ENCODE measurements at regions not wholly inside any gene's neighbourhood (a gene's known extent, or its start where the extent isn't known, plus 50 kb on each side); places are given as distances from the start of the nearest gene placed in this dataset.

- no peak for TF ChIP-seq CTCF (IDR thresholded peaks at IDR 0.05; ENCODE audit: low read depth, low read length)
- no peak overlapping the region for H3K4me3 ChIP-seq (ENCODE audit: low read depth, low read length)
These were observed 907.6 kb downstream of the TFAP2A start for GRCh38 chr6:9507136-9507895.

GRCh38 chr6:9504191-9504590, 910.7 kb downstream of the TFAP2A start:
- no peak for TF ChIP-seq CTCF (IDR thresholded peaks at IDR 0.05; ENCODE audit: low read depth, low read length)
- no peak overlapping the region for H3K4me3 ChIP-seq (ENCODE audit: low read depth, low read length)

- no peak for TF ChIP-seq CTCF (IDR thresholded peaks at IDR 0.05; ENCODE audit: low read depth, low read length)
- no peak overlapping the region for H3K4me3 ChIP-seq (ENCODE audit: low read depth, low read length)
These were observed 911.6 kb downstream of the TFAP2A start for GRCh38 chr6:9503111-9503761.

GRCh38 chr6:9499709-9500108, 915.2 kb downstream of the TFAP2A start:
- TF ChIP-seq CTCF (IDR thresholded peaks at IDR 0.05; ENCODE audit: low read depth, low read length), result no peak
- no peak overlapping the region for H3K4me3 ChIP-seq (ENCODE audit: low read depth, low read length)

GRCh38 chr6:9496837-9497236, 918.0 kb downstream of the TFAP2A start:
- TF ChIP-seq CTCF (IDR thresholded peaks at IDR 0.05; ENCODE audit: low read depth, low read length), result no peak
- H3K4me3 ChIP-seq (ENCODE audit: low read depth, low read length), result no peak overlapping the region

- TF ChIP-seq CTCF (IDR thresholded peaks at IDR 0.05; ENCODE audit: low read depth, low read length), result no peak
- H3K4me3 ChIP-seq (ENCODE audit: low read depth, low read length), result no peak overlapping the region
These were observed 920.0 kb downstream of the TFAP2A start for GRCh38 chr6:9494864-9495263.

- H3K4me3 ChIP-seq (ENCODE audit: low read depth, low read length), result no peak overlapping the region
- TF ChIP-seq CTCF (IDR thresholded peaks at IDR 0.05; ENCODE audit: low read depth, low read length), result no peak
These were observed 922.1 kb downstream of the TFAP2A start for GRCh38 chr6:9492790-9493189.

Measured in WI38 (cell line).